ENCODE measurements at regions not wholly inside any gene's neighbourhood (a gene's known extent, or its start where the extent isn't known, plus 50 kb on each side); places are given as distances from the start of the nearest gene placed in this dataset.

GRCh38 chr4:152099555-152099954, 338.7 kb upstream of the GATB start:
- TF ChIP-seq EZH2phosphoT487 (IDR thresholded peaks at IDR 0.05; ENCODE audit: borderline replicate concordance, low read depth, low read length) (no peak), CTCF (conservative IDR thresholded peaks at IDR 0.05; ENCODE audit: low read length) (0 out of 2 replicates have a peak, but pooled peaks have one; percentile 14)

Measured in OCI-LY7 (cell line).